Tibial artery (tissue), 4 donors: ENCODE measurements at regions not wholly inside any gene's neighbourhood (a gene's known extent, or its start where the extent isn't known, plus 50 kb on each side); places are given as distances from the start of the nearest gene placed in this dataset.

ENCODE experiments used
- DNase-seq, 2 donors: peaks; one replicate each; pipeline ENCODE4 v3.0.0-alpha.2; 2019
- H3K27ac ChIP-seq, 2 donors: fragments of 200-600 bp; sonication (generic) in 1 of 2; 1 replicate in 1 of 2; 2 replicates in 1 of 2; pipeline ENCODE4 v1.5.1; 2018 to 2019; ENCODE audit warnings: mild to moderate bottlenecking in 1 of 2
- H3K27me3 ChIP-seq, 2 donors: fragments of 200-600 bp; sonication (generic) in 1 of 2; one replicate each; pipeline versions ENCODE4 v1.5.1 to v1.6.0; 2016 to 2019
- H3K36me3 ChIP-seq, 3 donors: fragments of 200-600 bp; sonication (generic) in 2 of 3; one replicate each; pipeline ENCODE4 v1.5.1; 2016 to 2019; ENCODE audit warnings: mild to moderate bottlenecking in 2 of 3
- H3K4me1 ChIP-seq, 4 donors: fragments of 200-600 bp; sonication (generic) in 2 of 4; 1 replicate in 3 of 4; 2 replicates in 1 of 4; pipeline ENCODE4 v1.5.1; 2016 to 2019
- H3K4me3 ChIP-seq, 2 donors: fragments of 200-600 bp; sonication (generic) in 1 of 2; 1 replicate in 1 of 2; 2 replicates in 1 of 2; pipeline ENCODE4 v1.5.1; 2018 to 2019; ENCODE audit warnings: mild to moderate bottlenecking in 2 of 2
- H3K9me3 ChIP-seq, 3 donors: fragments of 200-600 bp; sonication (generic) in 1 of 3; one replicate each; pipeline ENCODE4 v1.5.1; 2016 to 2019
- intact Hi-C: fragments of 100-400 bp; cut with DNase I; formaldehyde crosslinking; loops from one replicate; pipeline ENCODE4 v1.15.0; 2023; ENCODE audit warnings: low total_unique reads
- TF ChIP-seq, protein P1 (sequence below), 2 experiments: fragments of 200-600 bp in 1 of 2; fragments of 450-650 bp in 1 of 2; IDR thresholded peaks; one replicate each; pipeline ENCODE4 v1.5.1; 2017 to 2019; ENCODE audit warnings: antibody characterized with exemption in 2 of 2, mild to moderate bottlenecking in 1 of 2, moderate library complexity in 1 of 2

- no peaks in the 10 kb centered on the region for H3K9me3 ChIP-seq
- TF ChIP-seq, protein P1, sequence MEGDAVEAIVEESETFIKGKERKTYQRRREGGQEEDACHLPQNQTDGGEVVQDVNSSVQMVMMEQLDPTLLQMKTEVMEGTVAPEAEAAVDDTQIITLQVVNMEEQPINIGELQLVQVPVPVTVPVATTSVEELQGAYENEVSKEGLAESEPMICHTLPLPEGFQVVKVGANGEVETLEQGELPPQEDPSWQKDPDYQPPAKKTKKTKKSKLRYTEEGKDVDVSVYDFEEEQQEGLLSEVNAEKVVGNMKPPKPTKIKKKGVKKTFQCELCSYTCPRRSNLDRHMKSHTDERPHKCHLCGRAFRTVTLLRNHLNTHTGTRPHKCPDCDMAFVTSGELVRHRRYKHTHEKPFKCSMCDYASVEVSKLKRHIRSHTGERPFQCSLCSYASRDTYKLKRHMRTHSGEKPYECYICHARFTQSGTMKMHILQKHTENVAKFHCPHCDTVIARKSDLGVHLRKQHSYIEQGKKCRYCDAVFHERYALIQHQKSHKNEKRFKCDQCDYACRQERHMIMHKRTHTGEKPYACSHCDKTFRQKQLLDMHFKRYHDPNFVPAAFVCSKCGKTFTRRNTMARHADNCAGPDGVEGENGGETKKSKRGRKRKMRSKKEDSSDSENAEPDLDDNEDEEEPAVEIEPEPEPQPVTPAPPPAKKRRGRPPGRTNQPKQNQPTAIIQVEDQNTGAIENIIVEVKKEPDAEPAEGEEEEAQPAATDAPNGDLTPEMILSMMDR (IDR thresholded peaks at IDR 0.05): no peak
- no peaks in the 10 kb centered on the region for H3K36me3 ChIP-seq
- H3K27ac ChIP-seq: no peak overlapping the region
- H3K4me1 ChIP-seq: peaks cover 0 to 3% (median 0%) of the 10 kb centered on the region in 4 donors
- intact Hi-C loops: no loop called here
- H3K4me3 ChIP-seq: no peak overlapping the region
- DNase-seq: no peak
- H3K27me3 ChIP-seq: no peaks in the 10 kb centered on the region
Observed at GRCh38 chr2:43011158-43011491, 215.3 kb downstream of the ZFP36L2 start.

DNA sequence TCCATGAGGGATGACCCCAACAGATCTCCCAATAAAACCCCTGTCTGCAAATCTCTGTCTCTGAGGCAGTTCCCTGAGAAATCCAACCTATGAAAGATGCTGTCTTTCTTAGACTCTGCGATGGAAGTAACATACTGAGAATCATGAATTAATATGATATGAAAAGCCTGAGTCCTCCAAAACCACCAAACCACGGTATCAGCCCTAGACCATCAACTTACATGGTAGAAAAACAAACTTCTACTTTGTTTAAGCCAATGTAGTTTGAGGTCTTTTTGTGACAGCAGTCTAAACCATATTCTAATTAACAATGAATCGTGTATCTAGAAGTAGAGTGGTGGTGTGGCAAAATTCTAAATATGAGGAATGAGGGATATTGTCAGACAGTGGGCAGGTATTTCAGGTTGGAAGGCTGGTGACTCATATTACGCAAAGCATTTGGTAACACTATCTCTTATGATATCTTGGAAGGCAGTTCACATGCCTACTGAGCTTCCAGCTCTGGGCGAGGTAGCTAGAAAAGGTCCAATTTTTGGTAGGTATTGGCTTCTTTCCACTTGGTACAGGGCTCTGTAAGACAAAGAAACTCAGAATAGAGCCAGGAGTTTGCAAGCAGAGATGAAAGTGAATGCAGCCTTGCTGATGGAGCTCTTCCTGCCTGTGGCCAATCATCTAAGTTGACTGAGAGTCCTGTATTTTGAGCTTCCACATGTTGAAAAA is 215.8 kb downstream of the ZFP36L2 start:
- no peaks in the 10 kb centered on the region for H3K9me3 ChIP-seq
- H3K4me3 ChIP-seq: no peak overlapping the region
- peak in 1 of 2 donors; percentile 1 for DNase-seq
- peaks cover 0 to 3% (median 0%) of the 10 kb centered on the region in 4 donors for H3K4me1 ChIP-seq
- H3K27ac ChIP-seq: no peak overlapping the region
- no peaks in the 10 kb centered on the region for H3K27me3 ChIP-seq
- TF ChIP-seq, protein P1 (IDR thresholded peaks at IDR 0.05): no peak
- intact Hi-C loops: no loop called here
- no peaks in the 10 kb centered on the region for H3K36me3 ChIP-seq

DNA sequence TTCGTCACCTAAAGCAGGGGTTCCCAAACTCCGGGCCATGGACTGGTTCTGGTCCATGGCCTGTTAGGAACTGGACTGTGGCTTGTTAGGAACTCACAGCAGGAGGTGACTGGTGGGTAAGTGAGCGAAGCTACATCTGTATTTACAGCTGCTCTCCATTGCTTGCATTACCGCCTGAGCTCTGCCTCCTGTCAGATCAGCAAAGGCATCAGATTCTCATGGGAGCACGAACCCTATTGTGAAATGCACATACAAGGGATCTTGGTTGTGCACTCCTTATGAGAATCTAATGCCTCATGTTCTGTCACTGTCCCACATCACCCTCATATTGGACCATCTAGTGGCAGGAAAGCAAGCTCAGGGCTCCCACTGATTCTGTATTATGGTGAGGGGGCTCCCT is 217.0 kb downstream of the ZFP36L2 start:
- Histone ChIP-seq H3K27me3 (no peaks in the 10 kb centered on the region), H3K4me3 (no peak overlapping the region), H3K36me3 (no peaks in the 10 kb centered on the region), H3K9me3 (no peaks in the 10 kb centered on the region), H3K27ac (no peak overlapping the region), H3K4me1 (peaks cover 0 to 3% (median 0%) of the 10 kb centered on the region in 4 donors)
- TF ChIP-seq, protein P1 (IDR thresholded peaks at IDR 0.05): no peak
- intact Hi-C loops: no loop called here
- no peak for DNase-seq

DNA sequence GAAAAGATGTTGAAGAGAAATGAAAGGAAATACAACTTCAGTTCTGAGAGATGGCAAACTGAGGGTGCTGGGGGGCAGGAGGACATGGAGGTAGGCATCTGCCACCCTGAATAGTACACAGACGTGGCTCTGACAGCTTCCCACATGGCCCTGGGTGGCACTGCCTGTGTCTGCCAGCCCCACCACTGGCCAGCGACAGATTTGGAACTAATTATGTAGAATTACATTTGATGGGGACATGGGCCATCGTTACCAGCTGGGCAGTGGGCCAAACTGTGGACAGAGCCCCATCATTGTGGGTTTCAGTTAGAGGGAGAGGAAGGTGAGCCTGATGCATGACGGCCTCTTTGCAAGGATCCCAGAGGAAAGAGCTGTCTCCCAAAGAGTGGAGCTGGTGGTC is 216.0 kb upstream of the HAAO start:
- Histone ChIP-seq H3K36me3 (no peaks in the 10 kb centered on the region), H3K4me1 (peaks cover 0 to 3% (median 0%) of the 10 kb centered on the region in 4 donors), H3K27me3 (no peaks in the 10 kb centered on the region), H3K27ac (no peak overlapping the region), H3K4me3 (no peak overlapping the region), H3K9me3 (no peaks in the 10 kb centered on the region)
- intact Hi-C loops: no loop called here
- DNase-seq: peak in 1 of 2 donors; percentile 27
- TF ChIP-seq, protein P1 (IDR thresholded peaks at IDR 0.05): no peak

GRCh38 chr2:43007901-43008300 is 215.5 kb upstream of the HAAO start:
- H3K4me1 ChIP-seq: peaks cover 0 to 3% (median 0%) of the 10 kb centered on the region in 4 donors
- no peak overlapping the region for H3K4me3 ChIP-seq
- H3K36me3 ChIP-seq: no peaks in the 10 kb centered on the region
- intact Hi-C loops: no loop called here
- no peaks in the 10 kb centered on the region for H3K27me3 ChIP-seq
- peak in 1 of 2 donors; percentile 31 for DNase-seq
- TF ChIP-seq, protein P1 (IDR thresholded peaks at IDR 0.05): no peak
- no peaks in the 10 kb centered on the region for H3K9me3 ChIP-seq
- H3K27ac ChIP-seq: no peak overlapping the region
